ENCODE measurements at regions not wholly inside any gene's neighbourhood (a gene's known extent, or its start where the extent isn't known, plus 50 kb on each side); places are given as distances from the start of the nearest gene placed in this dataset.

DNA sequence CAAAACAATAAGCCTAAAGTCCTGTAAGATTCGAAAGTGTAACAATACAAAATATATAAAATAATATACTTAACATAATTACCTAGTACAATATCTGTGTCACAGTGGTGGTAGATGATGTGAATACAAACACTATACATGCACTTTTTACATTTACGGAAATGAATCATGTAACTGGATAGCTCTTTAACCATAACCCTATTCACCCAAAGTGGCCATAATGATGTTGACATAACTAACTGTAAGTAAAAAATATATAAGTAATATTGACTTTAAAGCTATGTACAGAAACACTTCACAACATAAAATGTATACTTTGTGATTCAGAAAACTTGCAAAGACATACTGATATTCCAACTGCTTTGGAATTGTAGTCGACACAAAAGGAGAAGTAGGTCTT is 616.9 kb upstream of the SLC8A1 start:
- Mint-ChIP-seq H3K4me1 (ENCODE audit: unreplicated experiment) (no peaks in the 10 kb centered on the region), H3K27ac (no peak overlapping the region), H3K9me3 (no peaks in the 10 kb centered on the region), H3K4me3 (no peak overlapping the region), H3K36me3 (no peaks in the 10 kb centered on the region), H3K27me3 (no peaks in the 10 kb centered on the region)
- TF ChIP-seq, protein P1, sequence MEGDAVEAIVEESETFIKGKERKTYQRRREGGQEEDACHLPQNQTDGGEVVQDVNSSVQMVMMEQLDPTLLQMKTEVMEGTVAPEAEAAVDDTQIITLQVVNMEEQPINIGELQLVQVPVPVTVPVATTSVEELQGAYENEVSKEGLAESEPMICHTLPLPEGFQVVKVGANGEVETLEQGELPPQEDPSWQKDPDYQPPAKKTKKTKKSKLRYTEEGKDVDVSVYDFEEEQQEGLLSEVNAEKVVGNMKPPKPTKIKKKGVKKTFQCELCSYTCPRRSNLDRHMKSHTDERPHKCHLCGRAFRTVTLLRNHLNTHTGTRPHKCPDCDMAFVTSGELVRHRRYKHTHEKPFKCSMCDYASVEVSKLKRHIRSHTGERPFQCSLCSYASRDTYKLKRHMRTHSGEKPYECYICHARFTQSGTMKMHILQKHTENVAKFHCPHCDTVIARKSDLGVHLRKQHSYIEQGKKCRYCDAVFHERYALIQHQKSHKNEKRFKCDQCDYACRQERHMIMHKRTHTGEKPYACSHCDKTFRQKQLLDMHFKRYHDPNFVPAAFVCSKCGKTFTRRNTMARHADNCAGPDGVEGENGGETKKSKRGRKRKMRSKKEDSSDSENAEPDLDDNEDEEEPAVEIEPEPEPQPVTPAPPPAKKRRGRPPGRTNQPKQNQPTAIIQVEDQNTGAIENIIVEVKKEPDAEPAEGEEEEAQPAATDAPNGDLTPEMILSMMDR (conservative IDR thresholded peaks at IDR 0.05): no peak
- no peak for DNase-seq (ENCODE audit: extremely low spot score, unreplicated experiment)

DNA sequence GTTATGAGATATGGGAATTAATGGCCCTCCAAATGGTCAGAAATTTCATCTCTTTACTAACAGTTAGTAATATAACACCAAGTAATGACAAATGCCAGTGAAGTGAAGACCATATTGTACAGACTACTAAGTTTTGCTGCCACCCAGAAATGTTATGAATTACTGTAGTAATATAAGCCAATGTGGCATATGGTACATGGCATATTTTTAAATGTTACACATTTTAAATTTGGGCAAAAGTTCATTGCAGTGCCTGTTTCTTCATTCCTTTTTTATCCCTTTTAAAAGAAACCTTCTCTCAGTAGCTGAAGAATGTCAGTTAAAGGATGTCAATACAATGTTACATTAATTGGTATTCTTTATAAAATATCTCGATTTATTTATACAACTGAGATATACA is 626.5 kb upstream of the SLC8A1 start:
- Mint-ChIP-seq H3K4me1 (ENCODE audit: unreplicated experiment) (no peaks in the 10 kb centered on the region), H3K9me3 (peaks cover 5% of the 10 kb centered on the region), H3K27me3 (no peaks in the 10 kb centered on the region), H3K27ac (no peak overlapping the region), H3K4me3 (no peak overlapping the region), H3K36me3 (no peaks in the 10 kb centered on the region)
- no peak for DNase-seq (ENCODE audit: extremely low spot score, unreplicated experiment)
- TF ChIP-seq, protein P1 (conservative IDR thresholded peaks at IDR 0.05): no peak

DNA sequence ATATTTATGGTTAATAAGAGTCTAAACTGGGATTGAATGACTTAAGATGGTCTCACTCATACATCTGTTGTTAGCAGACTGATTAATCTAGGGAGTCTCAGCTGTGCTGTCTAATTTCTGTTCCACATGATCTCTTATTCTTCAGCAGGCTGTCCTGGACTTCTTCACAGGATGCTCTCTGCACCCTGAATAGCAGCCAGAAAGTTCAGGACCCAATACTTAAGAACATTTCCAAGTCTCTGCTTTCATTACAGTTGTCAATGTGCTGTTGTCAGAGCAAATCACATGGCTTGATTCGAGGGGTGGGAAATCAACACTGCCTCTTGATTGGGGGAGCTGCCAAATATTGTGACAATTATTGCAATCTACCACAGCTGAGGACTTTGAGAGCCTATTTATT is 627.1 kb upstream of the SLC8A1 start:
- H3K36me3 Mint-ChIP-seq: no peaks in the 10 kb centered on the region
- no peak overlapping the region for H3K27ac Mint-ChIP-seq
- peaks cover 5% of the 10 kb centered on the region for H3K9me3 Mint-ChIP-seq
- no peaks in the 10 kb centered on the region for H3K27me3 Mint-ChIP-seq
- no peaks in the 10 kb centered on the region for H3K4me1 Mint-ChIP-seq (ENCODE audit: unreplicated experiment)
- DNase-seq (ENCODE audit: extremely low spot score, unreplicated experiment): no peak
- no peak overlapping the region for H3K4me3 Mint-ChIP-seq
- TF ChIP-seq, protein P1 (conservative IDR thresholded peaks at IDR 0.05): no peak

DNA sequence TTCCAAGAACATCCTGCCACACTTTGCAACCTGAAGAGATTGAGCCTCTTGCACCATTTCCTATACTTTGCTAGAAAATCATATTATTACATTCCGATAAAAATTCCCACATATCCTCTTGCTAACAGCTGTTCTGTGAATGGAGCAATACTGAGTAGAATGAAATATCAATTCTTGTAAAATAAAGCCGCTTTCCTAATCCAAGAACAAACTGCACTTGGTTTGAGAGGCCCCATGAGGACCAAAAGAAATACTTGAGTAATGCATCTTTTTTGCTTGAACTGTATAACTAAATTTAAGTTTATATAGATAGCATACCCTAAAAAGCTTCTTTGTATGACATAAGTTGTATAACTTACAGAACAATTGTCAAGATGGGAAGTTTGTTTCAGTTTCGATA is 632.4 kb upstream of the SLC8A1 start:
- Mint-ChIP-seq H3K36me3 (no peaks in the 10 kb centered on the region), H3K4me3 (no peak overlapping the region), H3K4me1 (ENCODE audit: unreplicated experiment) (no peaks in the 10 kb centered on the region), H3K9me3 (no peaks in the 10 kb centered on the region), H3K27ac (no peak overlapping the region), H3K27me3 (no peaks in the 10 kb centered on the region)
- TF ChIP-seq, protein P1 (conservative IDR thresholded peaks at IDR 0.05): no peak
- no peak for DNase-seq (ENCODE audit: extremely low spot score, unreplicated experiment)

DNA sequence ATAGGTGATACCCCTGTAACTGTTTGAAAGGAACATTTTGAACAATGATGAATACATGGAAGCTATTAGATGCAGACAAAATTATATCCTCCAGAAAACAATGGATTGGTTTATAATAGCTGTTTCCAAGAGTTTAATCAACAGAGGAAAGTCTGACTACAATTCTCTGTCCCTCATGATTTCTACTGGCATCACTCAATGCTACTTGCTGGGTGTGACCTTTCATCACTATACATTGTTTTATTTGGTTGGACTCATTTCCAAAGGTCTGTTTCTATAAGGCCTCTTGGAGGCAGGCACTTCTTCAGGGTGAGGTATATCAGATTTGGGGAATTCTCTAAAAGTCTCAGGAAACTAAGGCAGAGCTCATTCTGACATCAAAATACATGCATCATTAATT is 636.1 kb upstream of the SLC8A1 start:
- Mint-ChIP-seq H3K27me3 (no peaks in the 10 kb centered on the region), H3K36me3 (no peaks in the 10 kb centered on the region), H3K4me3 (no peak overlapping the region), H3K27ac (no peak overlapping the region), H3K4me1 (ENCODE audit: unreplicated experiment) (no peaks in the 10 kb centered on the region), H3K9me3 (no peaks in the 10 kb centered on the region)
- TF ChIP-seq, protein P1 (conservative IDR thresholded peaks at IDR 0.05): no peak
- no peak for DNase-seq (ENCODE audit: extremely low spot score, unreplicated experiment)

DNA sequence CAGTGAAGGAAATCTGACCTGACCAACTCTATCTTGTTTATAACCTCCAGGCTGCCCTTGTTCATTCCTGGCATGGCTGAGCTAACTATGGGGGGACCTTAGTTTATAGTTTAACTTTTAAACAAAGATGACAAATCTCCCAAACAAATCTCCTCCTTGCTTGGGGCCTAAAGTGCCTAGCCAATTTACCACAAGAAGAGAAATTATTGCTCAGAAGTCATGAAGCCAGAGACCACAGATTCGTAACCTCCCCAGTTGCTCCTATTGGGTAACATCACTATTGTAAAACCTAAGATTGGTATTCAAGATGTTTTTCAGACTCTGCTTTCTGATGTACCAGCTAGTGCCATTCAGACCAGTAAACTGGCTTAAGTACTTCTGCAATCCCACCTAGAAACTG is 649.4 kb upstream of the SLC8A1 start:
- Mint-ChIP-seq H3K4me3 (no peak overlapping the region), H3K27me3 (no peaks in the 10 kb centered on the region), H3K9me3 (no peaks in the 10 kb centered on the region), H3K4me1 (ENCODE audit: unreplicated experiment) (peaks cover 27% of the 10 kb centered on the region), H3K36me3 (no peaks in the 10 kb centered on the region), H3K27ac (no peak overlapping the region)
- TF ChIP-seq, protein P1 (conservative IDR thresholded peaks at IDR 0.05): no peak
- no peak for DNase-seq (ENCODE audit: extremely low spot score, unreplicated experiment)

Measured in type B pancreatic cell (in vitro differentiated cells).